ENCODE measurements at regions not wholly inside any gene's neighbourhood (a gene's known extent, or its start where the extent isn't known, plus 50 kb on each side); places are given as distances from the start of the nearest gene placed in this dataset.

DNA sequence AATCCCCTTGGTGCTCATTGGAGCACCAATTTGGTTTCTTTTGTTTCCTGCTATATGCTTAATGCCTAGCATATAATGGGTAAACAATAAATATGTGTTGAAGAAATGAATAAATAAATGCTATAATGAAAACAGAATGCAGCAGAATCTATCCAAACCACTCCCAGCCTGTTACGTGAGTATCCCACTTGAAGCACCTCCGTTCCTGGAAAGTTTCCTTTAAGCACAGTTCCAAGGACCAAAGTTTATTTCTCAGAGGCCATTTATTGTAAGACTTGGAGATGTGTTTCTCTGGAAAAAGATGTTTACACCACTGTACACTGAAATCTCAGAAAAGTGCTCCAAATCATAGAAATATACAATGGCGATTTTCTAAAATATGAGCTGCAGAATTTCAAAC lies 187.0 kb downstream of the SOX9 start:
- H3K4me3 ChIP-seq (ENCODE audit: low read length), result no peak overlapping the region
- peaks cover 13% of the 10 kb centered on the region for H3K27me3 ChIP-seq (ENCODE audit: control insufficient read depth, insufficient read depth, low read length, poor library complexity, severe bottlenecking)
- Mint-ChIP-seq H3K9me3 (no peaks in the 10 kb centered on the region), H3K4me1 (no peaks in the 10 kb centered on the region), H3K27me3 (ENCODE audit: insufficient read depth) (peaks cover 18% of the 10 kb centered on the region), H3K4me3 (no peak overlapping the region), H3K27ac (no peak overlapping the region), H3K36me3 (ENCODE audit: low read depth) (no peaks in the 10 kb centered on the region)
- no peaks in the 10 kb centered on the region for H3K4me1 ChIP-seq (ENCODE audit: control insufficient read depth, insufficient read depth, low read length)
- no peak overlapping the region for H3K9ac ChIP-seq (ENCODE audit: extremely low read depth, low read length, poor library complexity, severe bottlenecking)
- H3K27ac ChIP-seq (ENCODE audit: low read depth, low read length), result no peak overlapping the region
- no peak for DNase-seq
- TF ChIP-seq, protein P1, sequence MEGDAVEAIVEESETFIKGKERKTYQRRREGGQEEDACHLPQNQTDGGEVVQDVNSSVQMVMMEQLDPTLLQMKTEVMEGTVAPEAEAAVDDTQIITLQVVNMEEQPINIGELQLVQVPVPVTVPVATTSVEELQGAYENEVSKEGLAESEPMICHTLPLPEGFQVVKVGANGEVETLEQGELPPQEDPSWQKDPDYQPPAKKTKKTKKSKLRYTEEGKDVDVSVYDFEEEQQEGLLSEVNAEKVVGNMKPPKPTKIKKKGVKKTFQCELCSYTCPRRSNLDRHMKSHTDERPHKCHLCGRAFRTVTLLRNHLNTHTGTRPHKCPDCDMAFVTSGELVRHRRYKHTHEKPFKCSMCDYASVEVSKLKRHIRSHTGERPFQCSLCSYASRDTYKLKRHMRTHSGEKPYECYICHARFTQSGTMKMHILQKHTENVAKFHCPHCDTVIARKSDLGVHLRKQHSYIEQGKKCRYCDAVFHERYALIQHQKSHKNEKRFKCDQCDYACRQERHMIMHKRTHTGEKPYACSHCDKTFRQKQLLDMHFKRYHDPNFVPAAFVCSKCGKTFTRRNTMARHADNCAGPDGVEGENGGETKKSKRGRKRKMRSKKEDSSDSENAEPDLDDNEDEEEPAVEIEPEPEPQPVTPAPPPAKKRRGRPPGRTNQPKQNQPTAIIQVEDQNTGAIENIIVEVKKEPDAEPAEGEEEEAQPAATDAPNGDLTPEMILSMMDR (conservative IDR thresholded peaks at IDR 0.05), result no peak
- H3K9me3 ChIP-seq (ENCODE audit: control insufficient read depth, low read length), result no peaks in the 10 kb centered on the region
- 93% methylated on average over 3 of the region's 3 CpGs; no CpG with 5 or more reads in 1 of the 2 experiments for WGBS, 2 experiments (ENCODE audit: insufficient coverage in 1 of 2, insufficient read length in 1 of 2)
- no peaks in the 10 kb centered on the region for H3K36me3 ChIP-seq (ENCODE audit: control insufficient read depth, insufficient read depth, low read length)

DNA sequence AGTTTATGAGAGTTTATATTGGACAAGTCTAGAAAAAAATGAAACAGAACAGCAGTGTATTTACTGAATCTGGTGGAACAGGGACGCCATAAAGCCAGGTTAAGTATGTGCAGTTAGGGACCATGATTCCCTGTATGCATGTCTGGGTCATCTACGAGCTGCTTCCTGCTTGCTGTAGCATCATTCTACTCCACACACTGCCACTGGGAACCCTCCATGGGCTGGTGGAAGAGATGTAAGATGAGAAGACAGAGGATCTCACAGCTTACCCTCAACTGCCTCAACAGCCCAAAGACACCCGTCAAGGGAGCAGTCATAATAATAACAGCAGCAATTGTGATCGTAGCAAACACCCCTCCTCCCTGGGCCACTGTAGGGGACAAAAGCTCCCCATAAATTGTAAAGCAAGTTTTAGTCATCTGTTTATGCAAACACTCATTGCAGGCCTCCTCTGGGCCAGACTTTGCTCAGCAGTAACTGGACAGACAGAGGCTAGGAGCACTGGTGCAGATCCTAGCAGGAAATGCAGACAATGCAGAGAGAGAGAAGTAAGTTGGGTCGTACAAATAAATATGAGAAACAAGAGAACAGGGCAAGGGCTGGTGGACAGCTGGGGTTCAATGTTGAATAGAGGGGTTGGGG lies 188.0 kb downstream of the SOX9 start:
- WGBS, 2 experiments (ENCODE audit: insufficient coverage in 1 of 2, insufficient read length in 1 of 2), result 88 to 89% methylated on average over 4 to 5 of the region's 5 CpGs
- H3K9me3 Mint-ChIP-seq, result no peaks in the 10 kb centered on the region

DNA sequence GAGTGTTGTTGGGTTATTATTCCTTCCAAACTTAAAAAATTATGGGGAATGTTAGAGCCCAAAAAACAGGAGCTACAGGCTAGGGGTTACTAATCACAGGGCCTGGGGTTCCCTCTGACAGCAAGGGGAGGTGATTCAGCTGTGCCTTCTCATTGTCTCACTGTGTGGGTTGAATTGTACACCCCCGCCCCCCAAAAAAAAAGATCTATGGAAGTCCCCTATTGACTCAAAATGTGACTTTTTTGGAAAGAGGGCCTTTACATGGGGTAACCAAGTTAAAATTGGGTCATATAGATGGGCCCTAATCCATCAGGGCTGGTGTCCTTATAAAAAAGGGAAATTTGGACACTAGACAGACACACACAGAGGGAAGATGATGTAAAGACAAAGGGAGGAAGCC lies 190.2 kb downstream of the SOX9 start:
- DNase-seq, result no peak
- Histone ChIP-seq H3K9ac (ENCODE audit: extremely low read depth, low read length, poor library complexity, severe bottlenecking) (no peak overlapping the region), H3K27ac (ENCODE audit: low read depth, low read length) (no peak overlapping the region), H3K9me3 (ENCODE audit: control insufficient read depth, low read length) (peaks cover 8% of the 10 kb centered on the region), H3K27me3 (ENCODE audit: control insufficient read depth, insufficient read depth, low read length, poor library complexity, severe bottlenecking) (peaks cover 10% of the 10 kb centered on the region), H3K4me1 (ENCODE audit: control insufficient read depth, insufficient read depth, low read length) (no peaks in the 10 kb centered on the region), H3K36me3 (ENCODE audit: control insufficient read depth, insufficient read depth, low read length) (no peaks in the 10 kb centered on the region), H3K4me3 (ENCODE audit: low read length) (no peak overlapping the region)
- TF ChIP-seq, protein P1 (conservative IDR thresholded peaks at IDR 0.05), result no peak
- Mint-ChIP-seq H3K4me1 (no peaks in the 10 kb centered on the region), H3K27me3 (ENCODE audit: insufficient read depth) (peaks cover 15% of the 10 kb centered on the region), H3K36me3 (ENCODE audit: low read depth) (no peaks in the 10 kb centered on the region), H3K4me3 (no peak overlapping the region), H3K9me3 (no peaks in the 10 kb centered on the region), H3K27ac (no peak overlapping the region)
- 85% methylated on average over 1 of the region's 1 CpG; no CpG with 5 or more reads in 1 of the 2 experiments for WGBS, 2 experiments (ENCODE audit: insufficient coverage in 1 of 2, insufficient read length in 1 of 2)

More for the DNA sequence above, 188.0 kb downstream of the SOX9 start:
- no peak for DNase-seq
- no peaks in the 10 kb centered on the region for H3K36me3 Mint-ChIP-seq (ENCODE audit: low read depth)
- peaks cover 18% of the 10 kb centered on the region for H3K27me3 Mint-ChIP-seq (ENCODE audit: insufficient read depth)
- no peak overlapping the region for H3K27ac Mint-ChIP-seq
- TF ChIP-seq, protein P1 (conservative IDR thresholded peaks at IDR 0.05), result no peak
- no peak overlapping the region for H3K27ac ChIP-seq (ENCODE audit: low read depth, low read length)
- H3K9me3 ChIP-seq (ENCODE audit: control insufficient read depth, low read length), result no peaks in the 10 kb centered on the region
- H3K9ac ChIP-seq (ENCODE audit: extremely low read depth, low read length, poor library complexity, severe bottlenecking), result no peak overlapping the region
- H3K4me3 Mint-ChIP-seq, result no peak overlapping the region
- no peaks in the 10 kb centered on the region for H3K36me3 ChIP-seq (ENCODE audit: control insufficient read depth, insufficient read depth, low read length)
- H3K4me1 Mint-ChIP-seq, result no peaks in the 10 kb centered on the region
- H3K4me1 ChIP-seq (ENCODE audit: control insufficient read depth, insufficient read depth, low read length), result no peaks in the 10 kb centered on the region
- H3K27me3 ChIP-seq (ENCODE audit: control insufficient read depth, insufficient read depth, low read length, poor library complexity, severe bottlenecking), result peaks cover 20% of the 10 kb centered on the region
- no peak overlapping the region for H3K4me3 ChIP-seq (ENCODE audit: low read length)

Measured in endodermal cell (in vitro differentiated cells).